Caco-2 (cell line): ENCODE measurements at regions not wholly inside any gene's neighbourhood (a gene's known extent, or its start where the extent isn't known, plus 50 kb on each side); places are given as distances from the start of the nearest gene placed in this dataset.

Source experiments
- BruUV-seq: library from RNA; stranded (reverse); fragments of 400-500 nt; replicated peaks from 2 replicates; lab custom pipeline; 2021; lab: Mats Ljungman, UMichigan
- CTCF ChIA-PET: fragments of 300-600 bp; sonication (Branson Sonifier 250); formaldehyde crosslinking; loops from one replicate; lab custom pipeline; 2022; ENCODE audit warnings: antibody characterized with exemption; lab: Charles Lee
- POLR2A ChIA-PET: fragments of 300-600 bp; sonication (Branson Sonifier 250); formaldehyde crosslinking; loops from one replicate; lab custom pipeline; 2022; ENCODE audit warnings: antibody characterized with exemption; lab: Charles Lee
- DNase-seq, 2 experiments: peaks; one replicate each; pipeline versions ENCODE4 v3.0.0 to v3.0.0-alpha.2; 2020 to 2022
- H3K27me3 ChIP-seq: replicated peaks from 2 replicates; pipeline ENCODE4 v1.6.0; 2011; ENCODE audit warnings: low read length; ENCODE audit not compliant: control insufficient read depth, insufficient read depth
- H3K36me3 ChIP-seq: 2 replicates; pipeline ENCODE4 v1.5.1; 2011; ENCODE audit warnings: low read length; ENCODE audit not compliant: control insufficient read depth, insufficient read depth
- H3K4me1 ChIP-seq: fragments of 250-450 bp; sonication (Bioruptor Pico); 2 replicates; pipeline ENCODE4 v1.5.1; 2020; ENCODE audit warnings: mild to moderate bottlenecking
- H3K4me3 ChIP-seq: 2 replicates; pipeline ENCODE4 v1.5.1; 2011; ENCODE audit warnings: low read depth, mild to moderate bottlenecking, control low read depth, low read length
- H3K9me3 ChIP-seq: fragments of 250-450 bp; sonication (Bioruptor Pico); 2 replicates; pipeline ENCODE4 v1.5.1; 2020; ENCODE audit warnings: mild to moderate bottlenecking, moderate library complexity
- H3K27ac Mint-ChIP-seq: one replicate; pipeline ENCODE4 v1.8.0; 2022; ENCODE audit warnings: mixed read lengths; ENCODE audit not compliant: unreplicated experiment
- H3K27me3 Mint-ChIP-seq: one replicate; pipeline ENCODE4 v1.8.0; 2022; ENCODE audit warnings: mixed read lengths; ENCODE audit not compliant: insufficient read depth, unreplicated experiment
- H3K36me3 Mint-ChIP-seq: one replicate; pipeline ENCODE4 v1.8.0; 2022; ENCODE audit warnings: mild to moderate bottlenecking, mixed read lengths; ENCODE audit not compliant: insufficient read depth, unreplicated experiment
- H3K4me1 Mint-ChIP-seq: one replicate; pipeline ENCODE4 v1.8.0; 2022; ENCODE audit warnings: low read depth, mixed read lengths; ENCODE audit not compliant: unreplicated experiment
- H3K4me3 Mint-ChIP-seq: one replicate; pipeline ENCODE4 v1.8.0; 2022; ENCODE audit warnings: mild to moderate bottlenecking, moderate library complexity, mixed read lengths; ENCODE audit not compliant: unreplicated experiment
- H3K9me3 Mint-ChIP-seq: one replicate; pipeline ENCODE4 v1.8.0; 2022; ENCODE audit warnings: mixed read lengths; ENCODE audit not compliant: unreplicated experiment
- CTCF ChIP-seq, 2 experiments: fragments of 200-600 bp in 1 of 2; IDR thresholded peaks; 1 replicate in 1 of 2; 2 replicates in 1 of 2; pipeline versions ENCODE4 v1.5.1 to v1.8.0; 2011 to 2022; ENCODE audit warnings: antibody characterized with exemption in 1 of 2, control low read depth in 1 of 2, inconsistent platforms in 1 of 2, low read depth in 1 of 2, low read length in 1 of 2, mild to moderate bottlenecking in 1 of 2, moderate library complexity in 1 of 2; ENCODE audit not compliant: insufficient read depth in 1 of 2, severe bottlenecking in 1 of 2, unreplicated experiment in 1 of 2
- intact Hi-C: fragments of 100-400 bp; cut with micrococcal nuclease; formaldehyde crosslinking; loops from one replicate; pipeline ENCODE4 v1.10.0; 2022; ENCODE audit not compliant: unreplicated experiment

- CTCF ChIA-PET = interaction anchor here (0.6 kb wide), 1 partner anchor 36 kb away, joined by 3 read pairs; no protein-coding TSS in a partner anchor
- intact Hi-C loops = loop anchor here (5.0 to 10.0 kb wide), 3 partner anchors 127 to 2001 kb away; no protein-coding TSS in a partner anchor
Measured at GRCh38 chr4:52231526-52231925, 180.4 kb downstream of the SPATA18 start.

GRCh38 chr4:52234561-52235440 lies 183.7 kb downstream of the SPATA18 start:
- H3K9me3 Mint-ChIP-seq = no peaks in the 10 kb centered on the region
- CTCF ChIA-PET = interaction anchor here (0.6 kb wide), 1 partner anchor 14 kb away, joined by 3 read pairs; no protein-coding TSS in a partner anchor
- intact Hi-C loops = loop anchor here (1.0 to 10.0 kb wide), 6 partner anchors 130 to 1998 kb away; no protein-coding TSS in a partner anchor
- no peaks in the 10 kb centered on the region for H3K4me1 ChIP-seq
- no peak overlapping the region for H3K4me3 Mint-ChIP-seq
- TF ChIP-seq CTCF (IDR thresholded peaks at IDR 0.05; ENCODE audit: insufficient read depth in 1 of 2, low read depth in 1 of 2, low read length in 1 of 2, severe bottlenecking in 1 of 2, unreplicated experiment in 1 of 2) = peak; percentile 43 to 57
- no peaks in the 10 kb centered on the region for H3K36me3 Mint-ChIP-seq
- H3K27me3 Mint-ChIP-seq = peaks cover 8% of the 10 kb centered on the region
- no peaks in the 10 kb centered on the region for H3K27me3 ChIP-seq
- no peak overlapping the region for H3K27ac Mint-ChIP-seq
- H3K4me3 ChIP-seq = no peak overlapping the region
- H3K9me3 ChIP-seq = no peaks in the 10 kb centered on the region
- DNase-seq = peak in 1 of 2 experiments; percentile 34
- no TSS peak for BruUV-seq
- no peaks in the 10 kb centered on the region for H3K36me3 ChIP-seq
- POLR2A ChIA-PET = no interaction called here
- H3K4me1 Mint-ChIP-seq = no peaks in the 10 kb centered on the region

More at GRCh38 chr4:52231526-52231925, 180.4 kb downstream of the SPATA18 start:
- BruUV-seq = no TSS peak
- Histone ChIP-seq H3K36me3 (no peaks in the 10 kb centered on the region), H3K27me3 (no peaks in the 10 kb centered on the region), H3K9me3 (no peaks in the 10 kb centered on the region), H3K4me3 (no peak overlapping the region), H3K4me1 (no peaks in the 10 kb centered on the region)
- DNase-seq = no peak
- POLR2A ChIA-PET = no interaction called here
- Mint-ChIP-seq H3K27ac (no peak overlapping the region), H3K27me3 (peaks cover 7% of the 10 kb centered on the region), H3K4me1 (no peaks in the 10 kb centered on the region), H3K36me3 (no peaks in the 10 kb centered on the region), H3K9me3 (no peaks in the 10 kb centered on the region), H3K4me3 (no peak overlapping the region)
- TF ChIP-seq CTCF (IDR thresholded peaks at IDR 0.05; ENCODE audit: insufficient read depth in 1 of 2, low read depth in 1 of 2, low read length in 1 of 2, severe bottlenecking in 1 of 2, unreplicated experiment in 1 of 2) = no peak

DNA sequence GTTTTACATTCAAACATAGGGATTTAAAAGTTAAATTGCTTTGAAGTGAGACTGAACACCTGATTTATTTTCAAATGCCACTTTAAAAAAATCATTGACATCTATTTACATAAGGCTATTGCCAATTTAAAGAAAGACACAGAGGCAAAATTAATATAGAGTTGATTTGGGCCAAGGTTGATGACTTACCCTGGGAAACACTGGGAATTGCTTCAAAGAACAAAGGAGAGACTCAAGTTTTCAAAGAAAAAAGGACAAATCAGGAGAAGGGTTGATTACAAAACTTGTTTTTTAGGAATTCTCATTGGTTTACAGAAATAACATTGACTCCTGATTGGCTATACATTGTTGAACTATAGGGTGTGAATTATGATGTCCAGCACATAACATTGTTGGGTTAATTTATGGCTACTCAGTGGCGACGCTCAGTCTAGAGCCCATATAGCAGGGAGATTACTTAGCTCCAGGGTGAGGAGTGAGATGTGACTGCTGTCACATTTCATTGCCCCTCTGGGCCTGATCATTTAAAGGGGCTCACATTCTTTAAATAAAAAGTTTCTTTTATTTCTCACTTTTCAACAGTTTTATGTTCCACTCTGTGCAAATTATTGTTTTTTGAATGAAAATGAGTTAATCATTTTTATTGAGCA lies 184.6 kb downstream of the SPATA18 start:
- Histone ChIP-seq H3K4me1 (no peaks in the 10 kb centered on the region), H3K9me3 (no peaks in the 10 kb centered on the region), H3K27me3 (no peaks in the 10 kb centered on the region), H3K36me3 (no peaks in the 10 kb centered on the region), H3K4me3 (no peak overlapping the region)
- ChIA-PET CTCF (interaction anchor here (0.6 kb wide), 1 partner anchor 37 kb away, joined by 4 read pairs; no protein-coding TSS in a partner anchor), POLR2A (no interaction called here)
- intact Hi-C loops = loop anchor here (2.0 to 10.0 kb wide), 4 partner anchors 131 to 429 kb away; no protein-coding TSS in a partner anchor
- no peak for DNase-seq
- Mint-ChIP-seq H3K4me3 (no peak overlapping the region), H3K4me1 (no peaks in the 10 kb centered on the region), H3K36me3 (no peaks in the 10 kb centered on the region), H3K27me3 (peaks cover 8% of the 10 kb centered on the region), H3K9me3 (no peaks in the 10 kb centered on the region), H3K27ac (no peak overlapping the region)
- no peak for TF ChIP-seq CTCF (IDR thresholded peaks at IDR 0.05; ENCODE audit: insufficient read depth in 1 of 2, low read depth in 1 of 2, low read length in 1 of 2, severe bottlenecking in 1 of 2, unreplicated experiment in 1 of 2)
- no TSS peak for BruUV-seq
